Uterus (tissue), 3 donors: ENCODE measurements at regions not wholly inside any gene's neighbourhood (a gene's known extent, or its start where the extent isn't known, plus 50 kb on each side); places are given as distances from the start of the nearest gene placed in this dataset.

ENCODE experiments used
- DNase-seq, 2 donors: peaks; one replicate each; pipeline ENCODE4 v3.0.0-alpha.2; 2019 to 2020
- H3K27ac ChIP-seq, 2 donors: fragments of 200-600 bp; sonication (generic); 1 replicate in 1 of 2; 2 replicates in 1 of 2; pipeline ENCODE4 v1.5.1; 2016 to 2018
- H3K27me3 ChIP-seq, 2 donors: fragments of 200-600 bp; sonication (generic); one replicate each; pipeline ENCODE4 v1.5.1; 2018 to 2019; ENCODE audit warnings: control low read depth in 1 of 2
- H3K36me3 ChIP-seq, 2 donors: fragments of 200-600 bp; sonication (generic); one replicate each; pipeline ENCODE4 v1.5.1; 2019; ENCODE audit warnings: control low read depth in 1 of 2
- H3K4me1 ChIP-seq, 2 donors: fragments of 200-600 bp; sonication (generic); one replicate each; pipeline ENCODE4 v1.5.1; 2018 to 2019; ENCODE audit warnings: control low read depth in 1 of 2
- H3K4me3 ChIP-seq, 2 donors: fragments of 200-600 bp; sonication (generic); 1 replicate in 1 of 2; 2 replicates in 1 of 2; pipeline ENCODE4 v1.5.1; 2018 to 2019; ENCODE audit warnings: mild to moderate bottlenecking in 1 of 2
- H3K9me3 ChIP-seq, 2 donors: fragments of 200-600 bp; sonication (generic); one replicate each; pipeline ENCODE4 v1.5.1; 2019; ENCODE audit warnings: control low read depth in 1 of 2
- CTCF ChIP-seq, 4 experiments: fragments of 200-600 bp in 2 of 4; fragments of 450-650 bp in 2 of 4; sonication (generic) in 2 of 4; IDR thresholded peaks; one replicate each; pipeline ENCODE4 v1.5.1; 2016 to 2019; ENCODE audit warnings: antibody characterized with exemption in 4 of 4, mild to moderate bottlenecking in 2 of 4, moderate library complexity in 1 of 4
- POLR2A ChIP-seq, 2 donors: fragments of 450-650 bp; IDR thresholded peaks; one replicate each; pipeline ENCODE4 v1.6.1; 2016; ENCODE audit warnings: antibody characterized with exemption in 2 of 2, mild to moderate bottlenecking in 1 of 2, moderate library complexity in 1 of 2
- intact Hi-C: fragments of 100-400 bp; cut with DNase I; formaldehyde crosslinking; loops from one replicate; pipeline ENCODE4 v1.15.1; 2023; ENCODE audit warnings: low total_unique reads
- donor health status: DM: yes; HTN: yes; CAD: no.

- TF ChIP-seq CTCF (IDR thresholded peaks at IDR 0.05) (no peak), POLR2A (IDR thresholded peaks at IDR 0.05) (no peak)
- intact Hi-C loops: no loop called here
- DNase-seq: no peak
Observed at GRCh38 chr4:59175617-59176016, 2024.5 kb upstream of the ADGRL3 start.

GRCh38 chr4:59179372-59179771 lies 2020.8 kb upstream of the ADGRL3 start:
- no peak for TF ChIP-seq POLR2A (IDR thresholded peaks at IDR 0.05)
- TF ChIP-seq CTCF (IDR thresholded peaks at IDR 0.05): no peak
- H3K4me3 ChIP-seq: no peak overlapping the region
- H3K9me3 ChIP-seq: no peaks in the 10 kb centered on the region
- DNase-seq: no peak
- no peaks in the 10 kb centered on the region for H3K4me1 ChIP-seq
- H3K27me3 ChIP-seq: no peaks in the 10 kb centered on the region
- no peaks in the 10 kb centered on the region for H3K36me3 ChIP-seq
- intact Hi-C loops: no loop called here
- H3K27ac ChIP-seq: no peak overlapping the region

More at GRCh38 chr4:59175617-59176016, 2024.5 kb upstream of the ADGRL3 start:
- Histone ChIP-seq H3K36me3 (no peaks in the 10 kb centered on the region), H3K27me3 (no peaks in the 10 kb centered on the region), H3K9me3 (no peaks in the 10 kb centered on the region), H3K4me3 (no peak overlapping the region), H3K4me1 (no peaks in the 10 kb centered on the region), H3K27ac (no peak overlapping the region)

GRCh38 chr4:59180161-59180560 lies 2020.0 kb upstream of the ADGRL3 start:
- no peaks in the 10 kb centered on the region for H3K9me3 ChIP-seq
- DNase-seq: no peak
- no peaks in the 10 kb centered on the region for H3K36me3 ChIP-seq
- no peak overlapping the region for H3K4me3 ChIP-seq
- no peaks in the 10 kb centered on the region for H3K27me3 ChIP-seq
- no peaks in the 10 kb centered on the region for H3K4me1 ChIP-seq
- no peak overlapping the region for H3K27ac ChIP-seq
- intact Hi-C loops: no loop called here
- TF ChIP-seq POLR2A (IDR thresholded peaks at IDR 0.05): no peak
- TF ChIP-seq CTCF (IDR thresholded peaks at IDR 0.05): no peak

GRCh38 chr4:59180969-59181368 lies 2019.2 kb upstream of the ADGRL3 start:
- intact Hi-C loops: no loop called here

GRCh38 chr4:59195839-59196238 lies 2004.3 kb upstream of the ADGRL3 start:
- intact Hi-C loops: no loop called here
- H3K27ac ChIP-seq: no peak overlapping the region
- no peaks in the 10 kb centered on the region for H3K9me3 ChIP-seq
- H3K27me3 ChIP-seq: no peaks in the 10 kb centered on the region
- H3K4me3 ChIP-seq: no peak overlapping the region
- DNase-seq: no peak
- no peaks in the 10 kb centered on the region for H3K4me1 ChIP-seq
- no peaks in the 10 kb centered on the region for H3K36me3 ChIP-seq
- TF ChIP-seq CTCF (IDR thresholded peaks at IDR 0.05) (no peak), POLR2A (IDR thresholded peaks at IDR 0.05) (no peak)

More at GRCh38 chr4:59180969-59181368, 2019.2 kb upstream of the ADGRL3 start:
- no peak for DNase-seq
- Histone ChIP-seq H3K27me3 (no peaks in the 10 kb centered on the region), H3K4me1 (no peaks in the 10 kb centered on the region), H3K27ac (no peak overlapping the region), H3K36me3 (no peaks in the 10 kb centered on the region), H3K9me3 (no peaks in the 10 kb centered on the region), H3K4me3 (no peak overlapping the region)
- TF ChIP-seq POLR2A (IDR thresholded peaks at IDR 0.05) (no peak), CTCF (IDR thresholded peaks at IDR 0.05) (no peak)
